Amniotic epithelial cell (primary cell): ENCODE measurements at regions not wholly inside any gene's neighbourhood (a gene's known extent, or its start where the extent isn't known, plus 50 kb on each side); places are given as distances from the start of the nearest gene placed in this dataset.
"Not testable (repeated sequence)": the region's sequence is repeated elsewhere in the genome, so short reads cannot be mapped to it uniquely, and the experiment has no call there.

Experiments
- DNase-seq: peaks from one replicate; pipeline ENCODE4 v3.0.0-alpha.2; 2010; ENCODE audit warnings: low read depth

DNA sequence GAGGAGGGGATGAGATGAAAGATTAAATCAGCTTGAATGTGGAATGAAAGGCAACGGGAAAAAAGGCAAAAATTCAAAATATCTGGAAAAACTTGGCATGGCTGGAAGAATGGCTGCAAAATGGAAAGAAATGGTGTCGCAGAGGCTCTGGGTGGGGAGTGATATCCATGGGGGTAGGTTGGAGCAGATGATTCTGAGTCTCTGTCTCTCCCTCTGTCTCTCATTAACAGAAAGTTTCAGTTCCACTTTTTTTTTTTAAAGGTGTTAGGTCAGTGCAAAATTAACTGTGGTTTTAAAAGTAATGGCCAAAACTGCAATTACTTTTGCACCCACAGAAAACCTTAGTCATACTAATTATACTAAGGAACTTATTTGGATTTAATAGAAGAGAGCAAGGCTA lies 931.1 kb upstream of the USP9Y start:
- DNase-seq, result no peak

DNA sequence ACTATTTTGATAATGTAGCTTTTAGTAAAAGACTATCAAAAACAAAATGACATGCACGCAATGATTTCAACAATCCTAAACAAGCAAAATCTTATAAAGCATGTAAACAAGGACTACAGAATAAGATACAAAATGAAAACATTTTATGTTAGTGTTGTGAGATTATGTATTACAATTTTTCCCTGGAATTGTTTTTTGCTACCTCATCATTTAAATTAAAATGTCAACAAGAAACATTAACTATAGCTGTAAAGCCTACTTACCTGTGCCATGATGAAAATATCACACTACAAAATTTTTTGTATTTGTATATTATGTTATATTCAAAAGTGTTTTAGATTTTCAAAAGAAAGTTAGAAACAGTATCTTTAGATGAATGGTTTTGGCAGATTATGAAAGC lies 921.3 kb upstream of the USP9Y start:
- not testable (repeated sequence) for DNase-seq

DNA sequence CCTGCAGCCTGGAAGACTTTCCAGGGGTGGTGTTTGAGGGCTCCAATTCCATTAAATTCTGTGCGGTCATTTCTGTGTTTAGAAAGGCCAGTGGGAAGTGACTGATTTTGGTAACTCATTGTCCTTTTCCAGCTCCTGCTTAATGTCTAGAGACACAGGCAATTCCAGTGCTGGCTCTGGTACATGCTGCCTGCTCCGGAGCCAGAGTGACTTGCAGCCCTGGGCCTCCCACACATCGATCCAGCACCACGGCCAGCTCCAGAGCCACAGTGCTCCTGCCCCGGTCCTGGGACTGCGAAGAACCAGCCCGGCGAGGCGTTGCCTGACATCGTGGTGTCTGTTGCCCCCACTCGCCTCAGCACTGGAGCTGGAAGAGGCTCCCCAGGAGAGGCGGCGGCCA lies 912.0 kb upstream of the USP9Y start:
- DNase-seq, result peak; percentile 0

DNA sequence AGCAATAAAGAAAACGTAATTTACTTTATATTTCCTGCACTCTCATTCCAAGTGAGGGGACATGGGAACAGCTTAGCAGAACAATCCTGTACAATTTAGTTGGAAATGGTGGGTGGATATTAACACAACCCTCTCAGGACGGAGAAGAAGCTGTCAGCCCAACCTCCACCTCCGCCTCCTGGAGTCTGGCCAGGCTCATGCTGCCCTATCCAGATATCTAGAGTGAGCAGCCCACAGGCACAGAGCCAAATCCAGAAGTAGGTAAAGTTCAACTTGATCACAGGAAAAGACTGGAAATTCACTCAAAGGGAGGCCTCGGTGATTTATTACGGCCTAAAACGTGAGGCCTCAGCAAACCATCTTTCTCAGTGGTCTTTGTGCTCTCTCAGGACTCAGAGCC lies 877.3 kb upstream of the USP9Y start:
- not testable (repeated sequence) for DNase-seq

DNA sequence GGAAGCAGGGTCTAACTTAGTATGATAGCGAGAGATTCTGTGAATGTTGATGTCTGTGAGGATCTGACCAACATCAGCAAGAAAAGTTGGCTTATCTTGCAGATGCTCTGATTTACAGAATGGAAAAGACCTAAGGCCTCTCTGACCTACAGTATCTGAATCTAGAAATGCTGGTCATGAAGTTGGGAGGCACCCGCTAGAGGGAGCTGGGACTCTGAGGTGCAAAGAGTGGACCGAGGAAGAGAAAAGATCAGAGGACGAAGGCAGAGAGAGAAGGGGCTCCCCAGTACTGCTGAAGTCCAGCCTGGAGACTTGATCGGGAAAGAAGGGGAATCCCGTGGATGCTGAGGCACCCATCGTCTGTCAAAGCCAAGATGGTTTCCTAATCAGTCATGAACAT lies 866.8 kb upstream of the USP9Y start:
- DNase-seq, result not testable (repeated sequence)
